DLD1 (cell line): ENCODE measurements at regions not wholly inside any gene's neighbourhood (a gene's known extent, or its start where the extent isn't known, plus 50 kb on each side); places are given as distances from the start of the nearest gene placed in this dataset.

Experiments
- in situ Hi-C: cut with HindIII; loops from 2 replicates; pipeline ENCODE4 v1.10.0; 2017; ENCODE audit warnings: low sequenced_read_pairs

DNA sequence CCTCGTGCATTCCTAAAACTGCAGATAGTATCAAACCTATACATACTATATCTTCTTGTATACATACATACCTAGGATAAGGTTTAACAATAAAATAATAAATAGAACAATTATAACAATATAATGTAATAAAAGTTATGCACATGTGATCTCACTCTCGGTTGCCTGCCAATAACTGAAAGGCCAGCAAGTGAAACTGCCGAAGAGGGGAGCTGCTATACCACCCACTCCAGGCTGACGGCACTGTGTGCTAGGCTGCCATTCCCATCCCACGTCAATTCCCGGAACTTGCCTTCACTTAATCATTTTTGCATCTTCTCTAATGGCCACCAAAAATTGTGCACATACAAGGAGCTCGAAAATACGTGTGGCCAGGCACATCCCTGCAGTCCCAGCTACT, 451.1 kb upstream of the FAT1 start:
- in situ Hi-C loops: no loop called here

DNA sequence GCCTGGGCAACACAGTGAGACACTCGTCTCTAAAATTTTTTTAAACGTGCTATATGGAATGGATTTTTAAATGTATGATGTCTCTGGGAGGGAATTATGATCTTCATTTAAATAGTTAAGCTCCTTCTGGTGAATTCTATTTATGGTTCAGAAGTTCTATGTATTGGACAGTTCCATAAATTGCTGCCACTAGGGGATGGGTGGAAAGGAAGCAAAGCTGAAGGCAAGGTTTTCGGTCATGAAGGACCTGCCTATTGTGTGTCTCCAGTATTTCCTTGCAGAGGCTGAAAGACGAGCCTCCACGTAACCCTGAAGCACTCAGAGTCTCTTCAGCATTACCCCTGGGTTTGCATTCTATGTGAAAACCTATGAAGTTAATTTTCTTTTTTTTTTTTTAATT, 451.5 kb upstream of the FAT1 start:
- in situ Hi-C loops: no loop called here

DNA sequence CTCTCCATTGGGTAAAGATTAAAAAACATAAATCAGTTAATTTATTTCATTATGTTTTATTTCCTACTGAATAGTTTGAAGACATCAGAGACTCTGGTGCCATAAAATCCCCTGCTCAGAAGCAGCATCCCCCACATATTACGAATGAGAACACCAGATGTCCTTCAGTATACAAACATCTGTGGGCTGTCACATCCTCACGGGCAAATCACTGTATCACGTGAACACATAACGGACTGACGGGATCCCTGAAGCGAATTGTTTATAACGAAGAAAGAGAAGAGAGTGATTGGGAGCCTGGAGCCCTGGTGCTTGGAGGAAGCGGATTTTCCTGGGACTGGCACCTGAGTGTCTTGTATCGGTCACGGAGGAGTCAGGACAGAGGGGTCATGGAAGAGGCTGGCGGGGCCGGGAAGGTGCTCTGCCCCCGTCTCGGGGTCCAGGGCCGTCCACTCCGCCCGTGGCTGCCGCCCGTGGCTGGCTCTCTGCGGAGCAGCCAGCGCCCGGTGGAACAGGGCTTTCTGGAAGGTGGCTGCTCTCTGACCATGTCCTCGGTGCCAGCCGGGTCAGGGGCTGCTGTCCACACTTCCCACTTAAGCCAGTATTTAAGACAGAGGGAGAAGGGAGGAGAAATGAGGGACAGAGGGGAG, 452.7 kb upstream of the FAT1 start:
- in situ Hi-C loops: no loop called here

DNA sequence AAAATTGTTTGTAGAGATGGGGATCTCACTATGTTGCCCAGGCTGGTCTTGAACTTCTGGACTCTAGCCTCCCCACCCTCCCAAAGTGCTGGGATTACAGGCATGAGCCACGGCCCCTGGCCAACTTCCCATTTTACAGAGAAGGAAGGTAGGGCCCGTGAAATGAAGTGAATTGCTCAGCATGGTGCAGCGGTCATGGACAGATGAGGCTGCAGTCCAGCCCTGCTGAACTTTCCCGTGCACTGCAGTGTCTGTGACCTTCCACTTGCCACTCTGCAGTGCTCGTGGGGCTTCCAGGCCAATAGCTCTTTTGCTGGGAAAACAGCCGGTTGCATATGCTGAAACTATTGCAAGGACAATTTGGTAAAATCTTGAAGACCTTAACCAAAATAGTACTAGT, 454.4 kb upstream of the FAT1 start:
- in situ Hi-C loops: no loop called here

GRCh38 chr4:187178587-187178986, 454.9 kb upstream of the FAT1 start:
- in situ Hi-C loops: no loop called here

DNA sequence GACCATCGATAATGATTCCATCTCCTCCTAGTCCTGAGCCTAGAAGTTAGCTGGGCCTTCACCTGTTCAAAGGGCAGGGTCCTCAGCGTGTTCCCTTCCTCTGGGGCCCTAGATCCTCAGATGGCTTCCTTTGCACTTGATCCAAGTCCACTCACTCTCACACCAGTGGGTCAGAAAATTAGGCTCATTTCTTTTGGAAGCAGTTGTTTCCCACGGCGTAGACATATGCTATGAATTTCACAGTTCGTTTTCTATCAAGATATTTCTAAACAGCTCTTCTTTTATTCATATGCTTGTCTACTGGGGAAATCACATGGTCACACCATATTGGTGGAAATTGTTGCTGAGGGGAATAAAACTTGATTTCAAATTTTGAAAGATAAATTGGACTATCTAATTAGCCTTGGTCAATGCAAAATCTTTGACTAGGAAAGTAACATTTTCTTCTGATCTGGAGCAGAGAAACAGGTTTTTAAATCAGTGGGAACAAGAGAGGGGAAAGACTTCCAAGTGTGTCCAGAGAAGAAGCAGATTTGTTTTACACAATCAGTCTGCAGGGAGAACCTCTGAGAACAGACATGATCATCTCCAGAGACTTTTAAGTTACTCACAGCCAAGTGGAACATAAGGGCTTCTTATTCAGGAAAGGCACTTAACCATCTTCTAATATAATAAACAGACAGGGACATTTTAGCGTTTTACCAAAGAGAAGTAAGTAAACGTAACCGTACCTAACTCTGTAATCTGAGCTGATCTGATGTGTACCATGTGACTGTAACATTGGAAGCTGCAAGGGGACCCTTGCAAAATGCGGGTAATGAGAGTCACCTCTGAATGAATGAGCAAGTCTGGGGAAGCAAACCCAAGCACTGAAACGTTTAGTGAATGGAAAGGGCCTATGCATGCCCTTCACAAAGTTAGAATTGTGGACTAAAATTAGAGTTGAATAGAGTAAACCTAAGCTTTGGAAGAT, 455.7 kb upstream of the FAT1 start:
- in situ Hi-C loops: no loop called here

GRCh38 chr4:187181054-187181453, 457.4 kb upstream of the FAT1 start:
- in situ Hi-C loops: no loop called here

DNA sequence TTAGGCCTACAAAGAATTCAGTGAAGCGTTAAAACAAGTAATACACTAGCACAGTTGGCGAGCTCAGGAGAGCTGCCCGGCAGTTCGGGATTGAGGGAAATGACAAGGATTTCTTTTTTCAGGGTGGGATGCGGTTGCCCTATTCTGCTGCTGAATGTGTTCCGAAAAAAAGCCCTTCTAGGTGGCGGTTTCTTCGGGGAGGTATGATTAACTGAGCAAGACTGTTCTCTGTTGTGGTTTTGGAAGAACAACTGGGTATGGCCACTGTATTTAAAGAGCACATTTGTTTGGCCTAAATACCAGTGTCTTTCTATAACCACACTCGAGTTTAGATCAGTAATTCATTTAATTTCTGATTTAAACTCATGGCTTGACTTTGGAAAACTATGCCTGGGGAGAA, 459.7 kb upstream of the FAT1 start:
- in situ Hi-C loops: no loop called here

DNA sequence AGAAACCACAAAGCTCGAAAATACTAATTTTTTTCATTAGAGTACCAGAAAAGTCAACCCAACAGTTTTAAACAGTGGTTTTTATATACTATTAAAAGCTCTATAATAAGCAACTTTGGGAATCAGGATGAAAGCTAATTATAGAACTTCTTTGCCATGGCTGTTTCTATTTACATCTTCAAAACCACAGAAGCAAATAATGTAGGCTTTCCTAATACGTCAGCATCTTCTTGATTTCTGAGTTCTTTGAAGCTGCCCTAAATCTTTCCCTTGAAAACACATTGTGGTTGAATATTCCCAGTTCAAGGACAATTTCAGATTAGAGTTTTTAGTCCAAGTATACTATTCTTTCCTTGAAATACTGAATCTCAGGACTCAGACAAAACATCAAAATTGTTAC, 460.2 kb upstream of the FAT1 start:
- in situ Hi-C loops: no loop called here

DNA sequence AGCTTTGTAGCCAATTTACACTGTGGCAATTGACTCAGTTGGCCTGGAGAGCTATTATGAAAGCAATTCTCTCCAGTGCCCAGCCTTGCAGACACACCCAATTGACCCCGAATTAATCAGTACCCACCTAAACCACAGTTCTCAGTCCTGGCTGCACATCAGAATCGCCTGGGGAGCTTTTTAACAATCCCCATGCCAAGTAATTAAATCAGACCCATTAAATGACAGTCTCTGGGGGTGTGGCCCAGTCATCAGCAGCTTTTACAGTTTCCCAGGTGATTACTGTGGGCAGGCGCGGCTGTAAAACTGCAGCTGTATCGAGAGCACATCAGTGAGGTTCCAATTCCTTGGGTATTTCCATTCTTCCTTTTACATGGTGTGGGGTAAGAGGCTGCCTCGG, 460.9 kb upstream of the FAT1 start:
- in situ Hi-C loops: no loop called here

DNA sequence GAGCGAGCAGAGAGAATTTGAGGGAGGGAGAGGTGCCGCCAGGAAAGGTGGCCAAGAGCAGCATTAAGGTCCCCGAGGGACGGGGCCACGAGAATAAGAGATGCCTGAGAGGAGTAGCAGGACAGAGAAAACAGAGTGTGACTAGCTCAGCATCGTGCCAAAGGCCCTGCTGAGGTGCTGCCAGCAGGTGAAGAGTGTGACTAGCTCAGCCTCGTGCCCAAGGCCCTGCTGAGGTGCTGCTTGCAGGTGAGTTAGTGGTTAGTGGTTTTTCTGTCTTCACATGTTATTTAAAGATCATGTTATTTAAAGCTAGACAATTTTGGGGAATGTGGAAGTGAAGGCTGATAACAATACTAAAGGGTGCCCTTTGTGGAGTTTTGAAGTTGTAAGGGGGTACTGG, 464.5 kb upstream of the FAT1 start:
- in situ Hi-C loops: no loop called here

GRCh38 chr4:187188741-187189140, 465.1 kb upstream of the FAT1 start:
- in situ Hi-C loops: no loop called here

DNA sequence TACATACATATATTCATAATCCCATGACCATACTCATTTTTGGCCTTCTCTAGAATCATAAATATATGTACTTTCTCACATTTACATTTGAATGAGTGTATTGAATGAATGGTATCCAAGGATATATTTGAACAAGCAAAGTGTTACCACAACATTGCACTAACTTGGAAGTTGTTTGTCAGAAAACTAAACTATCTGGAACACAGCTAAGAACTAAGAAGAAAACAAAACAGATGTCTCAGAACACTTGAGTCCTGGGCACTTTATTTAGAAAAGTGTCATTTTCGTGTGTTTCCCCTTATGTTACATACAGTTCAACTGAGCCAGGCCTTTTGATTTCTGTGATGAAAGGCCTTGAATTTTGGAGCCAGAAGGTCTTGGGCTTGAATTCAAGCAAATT, 466.7 kb upstream of the FAT1 start:
- in situ Hi-C loops: no loop called here

- in situ Hi-C loops: no loop called here
These were observed 468.0 kb upstream of the FAT1 start for GRCh38 chr4:187191676-187192075.

GRCh38 chr4:187192266-187192665, 468.6 kb upstream of the FAT1 start:
- in situ Hi-C loops: no loop called here

DNA sequence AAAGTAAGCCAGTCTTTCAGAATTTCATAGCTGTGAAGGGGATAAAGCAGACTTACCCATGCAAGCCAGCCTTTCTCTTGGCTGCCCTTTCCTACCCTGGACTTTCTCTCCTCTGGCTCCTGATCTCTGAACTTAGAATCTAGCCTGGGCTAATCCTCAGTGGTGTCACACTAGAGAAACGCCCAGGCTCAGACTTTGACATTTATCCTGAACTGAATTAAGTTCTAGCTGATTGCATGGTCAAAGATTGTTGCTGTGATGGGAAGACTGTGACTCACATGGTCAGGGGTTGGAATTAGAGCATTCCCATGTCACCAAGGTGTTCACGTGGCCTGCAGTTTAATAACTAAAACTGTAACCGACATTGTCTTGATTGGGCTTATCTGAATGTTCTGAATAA, 469.5 kb upstream of the FAT1 start:
- in situ Hi-C loops: no loop called here

- in situ Hi-C loops: no loop called here
These were observed 480.8 kb upstream of the FAT1 start for GRCh38 chr4:187204389-187204918.

- in situ Hi-C loops: no loop called here
These were observed 484.3 kb upstream of the FAT1 start for GRCh38 chr4:187207931-187208330.

- in situ Hi-C loops: no loop called here
These were observed 485.0 kb upstream of the FAT1 start for GRCh38 chr4:187208651-187209050.

GRCh38 chr4:187209921-187210613, 486.4 kb upstream of the FAT1 start:
- in situ Hi-C loops: no loop called here

GRCh38 chr4:187212446-187213080, 488.9 kb upstream of the FAT1 start:
- in situ Hi-C loops: no loop called here
